ENCODE measurements at regions not wholly inside any gene's neighbourhood (a gene's known extent, or its start where the extent isn't known, plus 50 kb on each side); places are given as distances from the start of the nearest gene placed in this dataset.

GRCh38 chr5:175166026-175166425, 278.0 kb downstream of the DRD1 start:
- ChIA-PET CTCF (no interaction called here), POLR2A (no interaction called here)
- H3K4me3 Mint-ChIP-seq: no peak overlapping the region
- no peaks in the 10 kb centered on the region for H3K36me3 Mint-ChIP-seq
- H3K9me3 Mint-ChIP-seq: no peaks in the 10 kb centered on the region
- H3K4me1 Mint-ChIP-seq (ENCODE audit: low read depth): no peaks in the 10 kb centered on the region
- intact Hi-C loops (cut with micrococcal nuclease): no loop called here
- peaks cover 2% of the 10 kb centered on the region for H3K27me3 Mint-ChIP-seq
- no peak overlapping the region for H3K27ac Mint-ChIP-seq
- no peak for DNase-seq

GRCh38 chr5:175163586-175164275, 280.3 kb downstream of the DRD1 start:
- POLR2A ChIA-PET: no interaction called here
- Mint-ChIP-seq H3K27ac (no peak overlapping the region), H3K36me3 (no peaks in the 10 kb centered on the region), H3K9me3 (no peaks in the 10 kb centered on the region), H3K4me1 (ENCODE audit: low read depth) (no peaks in the 10 kb centered on the region), H3K4me3 (no peak overlapping the region), H3K27me3 (peaks cover 2% of the 10 kb centered on the region)
- CTCF ChIA-PET: no interaction called here
- no peak for DNase-seq
- intact Hi-C loops (cut with micrococcal nuclease): no loop called here

GRCh38 chr5:175162036-175162435, 281.9 kb downstream of the DRD1 start:
- CTCF ChIA-PET: no interaction called here
- POLR2A ChIA-PET: no interaction called here
- Mint-ChIP-seq H3K4me3 (no peak overlapping the region), H3K27ac (no peak overlapping the region), H3K27me3 (peaks cover 2% of the 10 kb centered on the region), H3K4me1 (ENCODE audit: low read depth) (no peaks in the 10 kb centered on the region), H3K9me3 (no peaks in the 10 kb centered on the region), H3K36me3 (no peaks in the 10 kb centered on the region)
- intact Hi-C loops (cut with micrococcal nuclease): no loop called here
- no peak for DNase-seq

GRCh38 chr5:175159956-175160355, 284.0 kb downstream of the DRD1 start:
- H3K27me3 Mint-ChIP-seq: peaks cover 2% of the 10 kb centered on the region
- POLR2A ChIA-PET: no interaction called here
- no peaks in the 10 kb centered on the region for H3K4me1 Mint-ChIP-seq (ENCODE audit: low read depth)
- H3K36me3 Mint-ChIP-seq: no peaks in the 10 kb centered on the region
- H3K27ac Mint-ChIP-seq: no peak overlapping the region
- H3K9me3 Mint-ChIP-seq: no peaks in the 10 kb centered on the region
- CTCF ChIA-PET: interaction anchor here (0.6 kb wide), 1 partner anchor 176 kb away, joined by 3 read pairs; no protein-coding TSS in a partner anchor
- no peak for DNase-seq
- no peak overlapping the region for H3K4me3 Mint-ChIP-seq
- intact Hi-C loops (cut with micrococcal nuclease): no loop called here

- ChIA-PET CTCF (no interaction called here), POLR2A (no interaction called here)
- Mint-ChIP-seq H3K9me3 (peaks cover 33% of the 10 kb centered on the region), H3K4me3 (no peak overlapping the region), H3K27ac (no peak overlapping the region), H3K4me1 (ENCODE audit: low read depth) (no peaks in the 10 kb centered on the region), H3K27me3 (peaks cover 3% of the 10 kb centered on the region), H3K36me3 (peaks cover 2% of the 10 kb centered on the region)
- DNase-seq: no peak
- intact Hi-C loops (cut with micrococcal nuclease): no loop called here
Observed at GRCh38 chr5:175148636-175149172, 295.3 kb downstream of the DRD1 start.

GRCh38 chr5:175146733-175147132, 297.2 kb downstream of the DRD1 start:
- no peak for DNase-seq
- intact Hi-C loops (cut with micrococcal nuclease): no loop called here
- H3K9me3 Mint-ChIP-seq: peaks cover 26% of the 10 kb centered on the region
- H3K4me1 Mint-ChIP-seq (ENCODE audit: low read depth): no peaks in the 10 kb centered on the region
- H3K27ac Mint-ChIP-seq: no peak overlapping the region
- peaks cover 2% of the 10 kb centered on the region for H3K36me3 Mint-ChIP-seq
- no peaks in the 10 kb centered on the region for H3K27me3 Mint-ChIP-seq
- ChIA-PET POLR2A (no interaction called here), CTCF (no interaction called here)
- H3K4me3 Mint-ChIP-seq: no peak overlapping the region

- DNase-seq: no peak
- Mint-ChIP-seq H3K9me3 (peaks cover 23% of the 10 kb centered on the region), H3K36me3 (no peaks in the 10 kb centered on the region), H3K4me1 (ENCODE audit: low read depth) (no peaks in the 10 kb centered on the region), H3K27ac (no peak overlapping the region), H3K4me3 (no peak overlapping the region), H3K27me3 (peaks cover 2% of the 10 kb centered on the region)
- intact Hi-C loops (cut with micrococcal nuclease): no loop called here
- ChIA-PET POLR2A (no interaction called here), CTCF (no interaction called here)
Observed at GRCh38 chr5:175141421-175141820, 302.6 kb downstream of the DRD1 start.

- Mint-ChIP-seq H3K36me3 (no peaks in the 10 kb centered on the region), H3K27me3 (peaks cover 4% of the 10 kb centered on the region), H3K4me1 (ENCODE audit: low read depth) (no peaks in the 10 kb centered on the region), H3K27ac (no peak overlapping the region), H3K9me3 (peaks cover 5% of the 10 kb centered on the region), H3K4me3 (no peak overlapping the region)
- intact Hi-C loops (cut with micrococcal nuclease): no loop called here
- ChIA-PET CTCF (no interaction called here), POLR2A (no interaction called here)
- no peak for DNase-seq
Observed at GRCh38 chr5:175133185-175133584, 310.8 kb downstream of the DRD1 start.

- Mint-ChIP-seq H3K4me3 (no peak overlapping the region), H3K9me3 (peaks cover 5% of the 10 kb centered on the region), H3K27me3 (peaks cover 4% of the 10 kb centered on the region), H3K4me1 (ENCODE audit: low read depth) (no peaks in the 10 kb centered on the region), H3K27ac (no peak overlapping the region), H3K36me3 (no peaks in the 10 kb centered on the region)
- intact Hi-C loops (cut with micrococcal nuclease): no loop called here
- ChIA-PET CTCF (no interaction called here), POLR2A (no interaction called here)
- no peak for DNase-seq
Observed at GRCh38 chr5:175131432-175131831, 312.6 kb downstream of the DRD1 start.

- Mint-ChIP-seq H3K4me1 (ENCODE audit: low read depth) (no peaks in the 10 kb centered on the region), H3K4me3 (no peak overlapping the region), H3K27me3 (no peaks in the 10 kb centered on the region), H3K27ac (no peak overlapping the region), H3K9me3 (no peaks in the 10 kb centered on the region), H3K36me3 (no peaks in the 10 kb centered on the region)
- intact Hi-C loops (cut with micrococcal nuclease): no loop called here
- POLR2A ChIA-PET: no interaction called here
- CTCF ChIA-PET: no interaction called here
- DNase-seq: no peak
Observed at GRCh38 chr5:175129619-175130018, 314.4 kb downstream of the DRD1 start.

GRCh38 chr5:175129121-175129520, 314.9 kb downstream of the DRD1 start:
- intact Hi-C loops (cut with micrococcal nuclease): no loop called here
- Mint-ChIP-seq H3K27ac (no peak overlapping the region), H3K4me1 (ENCODE audit: low read depth) (no peaks in the 10 kb centered on the region), H3K36me3 (no peaks in the 10 kb centered on the region), H3K4me3 (no peak overlapping the region), H3K9me3 (no peaks in the 10 kb centered on the region), H3K27me3 (no peaks in the 10 kb centered on the region)
- DNase-seq: no peak
- CTCF ChIA-PET: no interaction called here
- POLR2A ChIA-PET: no interaction called here

GRCh38 chr5:175124821-175125220, 319.2 kb downstream of the DRD1 start:
- DNase-seq: no peak
- CTCF ChIA-PET: no interaction called here
- intact Hi-C loops (cut with micrococcal nuclease): no loop called here
- H3K27me3 Mint-ChIP-seq: no peaks in the 10 kb centered on the region
- H3K9me3 Mint-ChIP-seq: no peaks in the 10 kb centered on the region
- H3K27ac Mint-ChIP-seq: no peak overlapping the region
- no peaks in the 10 kb centered on the region for H3K4me1 Mint-ChIP-seq (ENCODE audit: low read depth)
- no peak overlapping the region for H3K4me3 Mint-ChIP-seq
- no peaks in the 10 kb centered on the region for H3K36me3 Mint-ChIP-seq
- POLR2A ChIA-PET: no interaction called here

GRCh38 chr5:175124251-175124813, 319.6 kb downstream of the DRD1 start:
- POLR2A ChIA-PET: no interaction called here
- no peak overlapping the region for H3K27ac Mint-ChIP-seq
- CTCF ChIA-PET: no interaction called here
- DNase-seq: no peak
- intact Hi-C loops (cut with micrococcal nuclease): no loop called here
- no peaks in the 10 kb centered on the region for H3K36me3 Mint-ChIP-seq
- no peaks in the 10 kb centered on the region for H3K4me1 Mint-ChIP-seq (ENCODE audit: low read depth)
- no peaks in the 10 kb centered on the region for H3K27me3 Mint-ChIP-seq
- H3K9me3 Mint-ChIP-seq: no peaks in the 10 kb centered on the region
- no peak overlapping the region for H3K4me3 Mint-ChIP-seq

Measured in activated CD4-positive, alpha-beta memory T cell treated with anti-CD3 and anti-CD28 coated beads for 36 hours (primary cell).